Osteocyte (in vitro differentiated cells): ENCODE measurements at regions not wholly inside any gene's neighbourhood (a gene's known extent, or its start where the extent isn't known, plus 50 kb on each side); places are given as distances from the start of the nearest gene placed in this dataset.

Source experiments
- DNase-seq: peaks from one replicate; pipeline ENCODE4 v3.0.0; 2021; ENCODE audit warnings: mixed read lengths; ENCODE audit not compliant: unreplicated experiment; ENCODE audit errors: extremely low spot score
- H3K27ac Mint-ChIP-seq: one replicate; pipeline ENCODE4 v1.8.0; 2021; ENCODE audit warnings: mild to moderate bottlenecking, mixed read lengths; ENCODE audit not compliant: unreplicated experiment
- H3K27me3 Mint-ChIP-seq: one replicate; pipeline ENCODE4 v1.8.0; 2021; ENCODE audit warnings: mixed read lengths; ENCODE audit not compliant: unreplicated experiment
- H3K36me3 Mint-ChIP-seq: one replicate; pipeline ENCODE4 v1.8.0; 2021; ENCODE audit warnings: mixed read lengths; ENCODE audit not compliant: unreplicated experiment
- H3K4me1 Mint-ChIP-seq: one replicate; pipeline ENCODE4 v1.8.0; 2021; ENCODE audit warnings: mixed read lengths; ENCODE audit not compliant: unreplicated experiment
- H3K4me3 Mint-ChIP-seq: one replicate; pipeline ENCODE4 v1.8.0; 2021; ENCODE audit warnings: mild to moderate bottlenecking, moderate library complexity, mixed read lengths; ENCODE audit not compliant: unreplicated experiment
- H3K9me3 Mint-ChIP-seq: one replicate; pipeline ENCODE4 v1.8.0; 2021; ENCODE audit warnings: mixed read lengths; ENCODE audit not compliant: unreplicated experiment
- CTCF ChIP-seq: fragments of 200-600 bp; sonication (generic); IDR thresholded peaks from 2 replicates; pipeline ENCODE4 v1.5.0; 2021; ENCODE audit warnings: antibody characterized with exemption, mild to moderate bottlenecking, moderate library complexity

GRCh38 chr11:80521592-80521991 is 1080.8 kb upstream of the TENM4 start:
- Mint-ChIP-seq H3K4me1 (no peaks in the 10 kb centered on the region), H3K4me3 (no peak overlapping the region), H3K27me3 (no peaks in the 10 kb centered on the region), H3K36me3 (no peaks in the 10 kb centered on the region), H3K27ac (no peak overlapping the region), H3K9me3 (peaks cover 4% of the 10 kb centered on the region)
- no peak for DNase-seq
- no peak for TF ChIP-seq CTCF

- H3K4me3 Mint-ChIP-seq = no peak overlapping the region
- H3K4me1 Mint-ChIP-seq = no peaks in the 10 kb centered on the region
- H3K27ac Mint-ChIP-seq = no peak overlapping the region
- H3K27me3 Mint-ChIP-seq = no peaks in the 10 kb centered on the region
- no peak for DNase-seq
- peaks cover 4% of the 10 kb centered on the region for H3K9me3 Mint-ChIP-seq
- H3K36me3 Mint-ChIP-seq = no peaks in the 10 kb centered on the region
- TF ChIP-seq CTCF = no peak
Measured at GRCh38 chr11:80520507-80520887, 1079.7 kb upstream of the TENM4 start.

GRCh38 chr11:80519596-80520506 is 1079.0 kb upstream of the TENM4 start:
- no peaks in the 10 kb centered on the region for H3K36me3 Mint-ChIP-seq
- H3K9me3 Mint-ChIP-seq = peaks cover 4% of the 10 kb centered on the region
- no peak for DNase-seq
- H3K4me1 Mint-ChIP-seq = no peaks in the 10 kb centered on the region
- H3K27ac Mint-ChIP-seq = no peak overlapping the region
- TF ChIP-seq CTCF = no peak
- no peak overlapping the region for H3K4me3 Mint-ChIP-seq
- H3K27me3 Mint-ChIP-seq = no peaks in the 10 kb centered on the region

GRCh38 chr11:80517701-80518100 is 1076.9 kb upstream of the TENM4 start:
- Mint-ChIP-seq H3K4me1 (no peaks in the 10 kb centered on the region), H3K36me3 (no peaks in the 10 kb centered on the region), H3K27me3 (no peaks in the 10 kb centered on the region), H3K9me3 (peaks cover 4% of the 10 kb centered on the region), H3K4me3 (no peak overlapping the region), H3K27ac (no peak overlapping the region)
- no peak for DNase-seq
- no peak for TF ChIP-seq CTCF

GRCh38 chr11:80515097-80515496 is 1074.3 kb upstream of the TENM4 start:
- peaks cover 11% of the 10 kb centered on the region for H3K9me3 Mint-ChIP-seq
- H3K27me3 Mint-ChIP-seq = no peaks in the 10 kb centered on the region

More at GRCh38 chr11:80515097-80515496, 1074.3 kb upstream of the TENM4 start:
- DNase-seq = no peak
- Mint-ChIP-seq H3K27ac (no peak overlapping the region), H3K4me3 (no peak overlapping the region), H3K4me1 (no peaks in the 10 kb centered on the region), H3K36me3 (no peaks in the 10 kb centered on the region)
- no peak for TF ChIP-seq CTCF
